LNCaP clone FGC (cell line): ENCODE measurements at regions not wholly inside any gene's neighbourhood (a gene's known extent, or its start where the extent isn't known, plus 50 kb on each side); places are given as distances from the start of the nearest gene placed in this dataset.

Experiments used
- DNase-seq: peaks from one replicate; pipeline ENCODE4 v3.0.0-alpha.2; 2011; ENCODE audit warnings: low read depth
- H3K4me3 ChIP-seq: 2 replicates; pipeline ENCODE4 v1.5.1; 2011; ENCODE audit warnings: mild to moderate bottlenecking, low read depth, low read length, control low read depth
- TF ChIP-seq, protein P1 (sequence below): IDR thresholded peaks from 2 replicates; pipeline ENCODE4 v1.5.1; 2012; ENCODE audit warnings: mild to moderate bottlenecking; ENCODE audit not compliant: control insufficient read depth, insufficient read depth; ENCODE audit errors: extremely low read depth

GRCh38 chr5:10910261-10910660 is 149.2 kb upstream of the DAP start:
- TF ChIP-seq, protein P1, sequence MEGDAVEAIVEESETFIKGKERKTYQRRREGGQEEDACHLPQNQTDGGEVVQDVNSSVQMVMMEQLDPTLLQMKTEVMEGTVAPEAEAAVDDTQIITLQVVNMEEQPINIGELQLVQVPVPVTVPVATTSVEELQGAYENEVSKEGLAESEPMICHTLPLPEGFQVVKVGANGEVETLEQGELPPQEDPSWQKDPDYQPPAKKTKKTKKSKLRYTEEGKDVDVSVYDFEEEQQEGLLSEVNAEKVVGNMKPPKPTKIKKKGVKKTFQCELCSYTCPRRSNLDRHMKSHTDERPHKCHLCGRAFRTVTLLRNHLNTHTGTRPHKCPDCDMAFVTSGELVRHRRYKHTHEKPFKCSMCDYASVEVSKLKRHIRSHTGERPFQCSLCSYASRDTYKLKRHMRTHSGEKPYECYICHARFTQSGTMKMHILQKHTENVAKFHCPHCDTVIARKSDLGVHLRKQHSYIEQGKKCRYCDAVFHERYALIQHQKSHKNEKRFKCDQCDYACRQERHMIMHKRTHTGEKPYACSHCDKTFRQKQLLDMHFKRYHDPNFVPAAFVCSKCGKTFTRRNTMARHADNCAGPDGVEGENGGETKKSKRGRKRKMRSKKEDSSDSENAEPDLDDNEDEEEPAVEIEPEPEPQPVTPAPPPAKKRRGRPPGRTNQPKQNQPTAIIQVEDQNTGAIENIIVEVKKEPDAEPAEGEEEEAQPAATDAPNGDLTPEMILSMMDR: no peak
- no peak for DNase-seq
- H3K4me3 ChIP-seq: no peak overlapping the region

DNA sequence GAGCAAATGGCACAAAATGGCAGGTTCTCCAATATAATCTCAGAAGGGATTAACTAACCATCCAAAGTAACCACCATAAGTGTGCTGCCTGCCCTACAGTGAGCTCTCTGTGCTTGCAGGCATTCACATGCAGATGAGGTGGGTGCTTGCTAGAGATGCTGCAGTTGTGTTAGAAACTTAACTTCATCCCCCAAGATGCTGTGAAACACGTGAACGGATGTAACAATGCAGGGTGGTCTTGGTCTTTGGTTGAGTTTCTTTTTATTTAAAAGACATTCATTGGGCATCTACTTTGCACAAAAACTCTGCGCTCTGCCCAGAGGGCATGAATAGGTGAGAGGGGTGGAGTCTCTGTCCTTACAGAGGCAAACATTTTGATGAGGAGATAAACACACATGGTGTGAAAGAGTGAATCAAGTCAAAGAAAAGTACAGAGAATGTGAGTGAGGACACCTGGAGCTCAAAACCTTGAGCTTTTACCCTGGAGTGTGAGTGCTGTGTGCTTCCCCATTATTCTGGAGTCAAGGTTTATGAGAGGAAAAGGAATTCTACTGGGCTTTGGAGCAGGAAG is 143.9 kb upstream of the DAP start:
- H3K4me3 ChIP-seq: no peak overlapping the region
- no peak for DNase-seq
- TF ChIP-seq, protein P1: no peak

GRCh38 chr5:10903786-10904560 is 142.9 kb upstream of the DAP start:
- TF ChIP-seq, protein P1: no peak
- no peak for DNase-seq
- no peak overlapping the region for H3K4me3 ChIP-seq

- TF ChIP-seq, protein P1: no peak
- DNase-seq: no peak
- H3K4me3 ChIP-seq: no peak overlapping the region
Measured at GRCh38 chr5:10902145-10902544, 141.1 kb upstream of the DAP start.

- DNase-seq: no peak
- no peak overlapping the region for H3K4me3 ChIP-seq
- TF ChIP-seq, protein P1: no peak
Measured at GRCh38 chr5:10898514-10898913, 137.5 kb upstream of the DAP start.

DNA sequence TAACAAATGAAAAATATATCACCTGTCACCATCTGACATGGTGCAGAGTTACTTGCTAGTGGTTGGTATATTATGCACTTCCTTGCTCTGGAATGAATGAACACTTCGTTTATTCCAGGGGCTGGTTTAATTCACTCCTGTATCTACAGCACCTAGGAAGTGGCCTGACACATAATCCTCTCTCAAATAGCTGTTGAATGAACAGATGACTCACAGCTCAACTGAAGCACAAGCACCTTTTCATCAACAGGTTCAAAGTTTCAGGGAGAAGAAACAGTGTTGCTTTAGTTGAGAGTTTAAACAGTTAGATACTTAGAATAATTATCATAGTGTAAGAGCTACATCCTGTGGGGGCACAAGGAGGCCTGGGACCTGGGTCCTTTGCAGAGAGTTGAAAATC is 135.0 kb upstream of the DAP start:
- H3K4me3 ChIP-seq: no peak overlapping the region
- no peak for DNase-seq
- TF ChIP-seq, protein P1: no peak
